Fibroblast of upper back skin (primary cell): ENCODE measurements at regions not wholly inside any gene's neighbourhood (a gene's known extent, or its start where the extent isn't known, plus 50 kb on each side); places are given as distances from the start of the nearest gene placed in this dataset.
"Not testable (repeated sequence)": the region's sequence is repeated elsewhere in the genome, so short reads cannot be mapped to it uniquely, and the experiment has no call there.

ENCODE experiments used
- DNase-seq: peaks from one replicate; pipeline ENCODE4 v3.0.0-alpha.2; 2013

- not testable (repeated sequence) for DNase-seq
Observed at GRCh38 chrX:134045372-134045771, 60.0 kb upstream of the GPC3 start.

- DNase-seq = not testable (repeated sequence)
Observed at GRCh38 chrX:134067107-134067506, 81.7 kb upstream of the GPC3 start.

GRCh38 chrX:134071899-134072298, 86.5 kb upstream of the GPC3 start:
- DNase-seq = not testable (repeated sequence)

GRCh38 chrX:134073341-134073740, 87.9 kb upstream of the GPC3 start:
- DNase-seq = no peak

- no peak for DNase-seq
Observed at GRCh38 chrX:134074151-134074550, 88.8 kb upstream of the GPC3 start.

GRCh38 chrX:134075894-134076718, 90.7 kb upstream of the GPC3 start:
- no peak for DNase-seq

- no peak for DNase-seq
Observed at GRCh38 chrX:134095366-134095765, 110.0 kb upstream of the GPC3 start.

- no peak for DNase-seq
Observed at GRCh38 chrX:134101636-134102035, 116.2 kb upstream of the GPC3 start.

GRCh38 chrX:134115270-134115669, 121.7 kb upstream of the CCDC160 start:
- no peak for DNase-seq

- DNase-seq = no peak
Observed at GRCh38 chrX:134137341-134137740, 99.6 kb upstream of the CCDC160 start.

GRCh38 chrX:134139090-134139489, 97.9 kb upstream of the CCDC160 start:
- DNase-seq = no peak

GRCh38 chrX:134144231-134144630, 92.8 kb upstream of the CCDC160 start:
- no peak for DNase-seq

GRCh38 chrX:134146493-134146892, 90.5 kb upstream of the CCDC160 start:
- DNase-seq = no peak

- no peak for DNase-seq
Observed at GRCh38 chrX:134148172-134148692, 88.8 kb upstream of the CCDC160 start.

- DNase-seq = no peak
Observed at GRCh38 chrX:134158821-134159512, 78.0 kb upstream of the CCDC160 start.

- DNase-seq = no peak
Observed at GRCh38 chrX:134161162-134161561, 75.8 kb upstream of the CCDC160 start.

- no peak for DNase-seq
Observed at GRCh38 chrX:134162032-134162431, 75.0 kb upstream of the CCDC160 start.

- no peak for DNase-seq
Observed at GRCh38 chrX:134163836-134164235, 73.1 kb upstream of the CCDC160 start.

GRCh38 chrX:134167591-134168203, 69.3 kb upstream of the CCDC160 start:
- no peak for DNase-seq

- DNase-seq = peak; percentile 0
Observed at GRCh38 chrX:134171661-134172587, 65.1 kb upstream of the CCDC160 start.

GRCh38 chrX:134172588-134173259, 64.3 kb upstream of the CCDC160 start:
- DNase-seq = no peak
